Islet of Langerhans (tissue), 1 donor: ENCODE measurements at regions not wholly inside any gene's neighbourhood (a gene's known extent, or its start where the extent isn't known, plus 50 kb on each side); places are given as distances from the start of the nearest gene placed in this dataset.

Source experiments
- FAIRE-seq: peaks from one replicate; lab custom pipeline; 2011; peaks lifted over from hg19 to GRCh38; lab: Jason Lieb, UNC

GRCh38 chr5:56513141-56513540 is 280.0 kb upstream of the ANKRD55 start:
- no peak for FAIRE-seq

GRCh38 chr5:56512313-56512996 is 279.3 kb upstream of the ANKRD55 start:
- FAIRE-seq: no peak

GRCh38 chr5:56511326-56511841 is 278.3 kb upstream of the ANKRD55 start:
- no peak for FAIRE-seq

- no peak for FAIRE-seq
These were observed 275.1 kb upstream of the ANKRD55 start for GRCh38 chr5:56508249-56508648.

GRCh38 chr5:56507351-56507930 is 274.3 kb upstream of the ANKRD55 start:
- FAIRE-seq: no peak

GRCh38 chr5:56506211-56506965 is 273.3 kb upstream of the ANKRD55 start:
- no peak for FAIRE-seq

GRCh38 chr5:56503929-56504328 is 270.8 kb upstream of the ANKRD55 start:
- no peak for FAIRE-seq

GRCh38 chr5:56501781-56502557 is 268.8 kb upstream of the ANKRD55 start:
- no peak for FAIRE-seq

- FAIRE-seq: no peak
These were observed 266.8 kb upstream of the ANKRD55 start for GRCh38 chr5:56499901-56500300.

GRCh38 chr5:56499491-56499890 is 266.4 kb upstream of the ANKRD55 start:
- no peak for FAIRE-seq

- no peak for FAIRE-seq
These were observed 265.7 kb upstream of the ANKRD55 start for GRCh38 chr5:56498759-56499395.

GRCh38 chr5:56496581-56497063 is 263.5 kb upstream of the ANKRD55 start:
- FAIRE-seq: no peak

- no peak for FAIRE-seq
These were observed 261.2 kb upstream of the ANKRD55 start for GRCh38 chr5:56494300-56494731.

GRCh38 chr5:56493766-56494165 is 260.6 kb upstream of the ANKRD55 start:
- no peak for FAIRE-seq

GRCh38 chr5:56493308-56493707 is 260.2 kb upstream of the ANKRD55 start:
- no peak for FAIRE-seq

GRCh38 chr5:56492812-56493211 is 259.7 kb upstream of the ANKRD55 start:
- no peak for FAIRE-seq

GRCh38 chr5:56490971-56491468 is 257.9 kb upstream of the ANKRD55 start:
- FAIRE-seq: no peak

- FAIRE-seq: no peak
These were observed 256.1 kb upstream of the ANKRD55 start for GRCh38 chr5:56489272-56489671.

- FAIRE-seq: no peak
These were observed 254.5 kb upstream of the ANKRD55 start for GRCh38 chr5:56487528-56488115.

- FAIRE-seq: no peak
These were observed 249.2 kb upstream of the ANKRD55 start for GRCh38 chr5:56482363-56482762.
